Loucy (cell line): ENCODE measurements at regions not wholly inside any gene's neighbourhood (a gene's known extent, or its start where the extent isn't known, plus 50 kb on each side); places are given as distances from the start of the nearest gene placed in this dataset.
"Not testable (repeated sequence)": the region's sequence is repeated elsewhere in the genome, so short reads cannot be mapped to it uniquely, and the experiment has no call there.

ENCODE experiments used
- H2AFZ ChIP-seq: fragments of 200-600 bp; sonication (generic); 2 replicates; pipeline ENCODE4 v1.6.0; 2016; ENCODE audit warnings: antibody characterized with exemption, mild to moderate bottlenecking, low read length, moderate library complexity
- H3F3A ChIP-seq: fragments of 200-600 bp; 2 replicates; pipeline ENCODE4 v1.6.0; 2016; ENCODE audit warnings: antibody characterized with exemption, low read depth, mild to moderate bottlenecking
- H3K27me3 ChIP-seq: fragments of 200-600 bp; sonication (generic); 2 replicates; pipeline ENCODE4 v1.6.1; 2014; ENCODE audit warnings: low read length, mild to moderate bottlenecking; ENCODE audit not compliant: insufficient read depth, poor library complexity, severe bottlenecking
- H3K36me3 ChIP-seq: fragments of 200-600 bp; sonication (generic); 2 replicates; pipeline ENCODE4 v1.6.1; 2016; ENCODE audit warnings: low read length; ENCODE audit not compliant: insufficient read depth
- H3K4me1 ChIP-seq: fragments of 200-600 bp; sonication (generic); 2 replicates; pipeline ENCODE4 v1.5.1; 2014; ENCODE audit warnings: low read length, mild to moderate bottlenecking; ENCODE audit not compliant: insufficient read depth, poor library complexity, severe bottlenecking
- H3K4me2 ChIP-seq: fragments of 200-600 bp; sonication (generic); 2 replicates; pipeline ENCODE4 v1.6.0; 2014; ENCODE audit warnings: antibody characterized with exemption, low read length, low read depth, mild to moderate bottlenecking; ENCODE audit not compliant: poor library complexity, severe bottlenecking
- H3K4me3 ChIP-seq: fragments of 200-600 bp; sonication (generic); 2 replicates; pipeline ENCODE4 v1.5.1; 2014; ENCODE audit warnings: low read length, mild to moderate bottlenecking, mixed read lengths; ENCODE audit not compliant: poor library complexity, severe bottlenecking
- H3K79me2 ChIP-seq: fragments of 200-600 bp; sonication (generic); 2 replicates; pipeline ENCODE4 v1.6.1; 2014; ENCODE audit warnings: low read length; ENCODE audit not compliant: insufficient read depth
- H3K9ac ChIP-seq: fragments of 200-600 bp; sonication (generic); 2 replicates; pipeline ENCODE4 v1.6.0; 2014; ENCODE audit warnings: mild to moderate bottlenecking, low read depth, low read length, moderate library complexity; ENCODE audit not compliant: poor library complexity, severe bottlenecking
- H3K9me2 ChIP-seq: fragments of 200-600 bp; sonication (generic); replicated peaks from 2 replicates; pipeline ENCODE4 v1.6.1; 2016; ENCODE audit warnings: low read depth, low read length, mixed read lengths
- H3K9me3 ChIP-seq: fragments of 200-600 bp; sonication (generic); 2 replicates; pipeline ENCODE4 v1.6.1; 2014; ENCODE audit warnings: mild to moderate bottlenecking, antibody characterized with exemption, low read length, low read depth; ENCODE audit not compliant: insufficient read depth
- H4K20me1 ChIP-seq: fragments of 200-600 bp; sonication (generic); 2 replicates; pipeline ENCODE4 v1.6.0; 2014; ENCODE audit warnings: antibody characterized with exemption, low read length, mild to moderate bottlenecking; ENCODE audit not compliant: insufficient read depth, poor library complexity, severe bottlenecking
- EZH2phosphoT487 ChIP-seq: fragments of 200-600 bp; IDR thresholded peaks from 2 replicates; pipeline ENCODE4 v1.6.1; 2018; ENCODE audit warnings: antibody characterized with exemption, mild to moderate bottlenecking, moderate library complexity, borderline replicate concordance
- TF ChIP-seq, protein P1 (sequence below): fragments of 200-600 bp; sonication (generic); conservative IDR thresholded peaks from 2 replicates; pipeline ENCODE4 v1.5.1; 2014; ENCODE audit warnings: mild to moderate bottlenecking, antibody characterized with exemption, low read length

DNA sequence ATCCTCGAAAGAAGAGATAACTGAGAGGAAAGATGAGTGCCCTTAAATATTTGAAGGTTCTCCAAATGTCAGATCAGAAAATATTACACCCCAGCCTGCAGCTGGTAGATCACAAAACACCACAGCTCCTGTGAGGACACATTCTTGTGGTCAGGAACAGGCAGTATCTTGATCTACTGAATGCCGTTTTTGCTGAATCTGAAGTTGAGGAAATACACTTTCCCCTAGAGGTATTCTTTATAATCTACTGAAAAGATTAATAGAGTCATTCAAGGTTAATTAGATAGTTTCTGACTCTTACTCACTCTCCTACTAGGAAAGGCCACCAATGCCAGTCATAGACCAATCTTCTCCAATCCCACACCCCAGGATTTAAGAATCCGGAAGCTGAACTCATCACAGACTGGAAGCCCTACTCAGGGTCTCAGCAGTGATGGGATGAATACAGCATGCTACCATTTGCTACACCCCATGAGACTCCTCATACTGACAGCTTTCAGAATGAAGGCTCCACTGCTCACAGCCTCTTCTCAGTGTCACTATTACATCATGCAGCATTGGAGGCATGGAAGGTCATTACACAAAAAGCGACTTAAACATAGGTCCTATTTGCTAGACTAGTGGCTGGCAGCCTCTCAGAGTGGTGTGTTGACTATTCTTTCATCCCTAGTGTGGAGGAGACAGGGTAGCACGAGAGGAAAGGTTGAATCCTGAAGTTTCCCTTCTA lies 143.9 kb upstream of the SLC1A3 start:
- Histone ChIP-seq H2AFZ (no peak overlapping the region), H4K20me1 (no peaks in the 10 kb centered on the region), H3K79me2 (no peaks in the 10 kb centered on the region), H3K4me1 (peaks cover 26% of the 10 kb centered on the region), H3K9me3 (no peaks in the 10 kb centered on the region), H3F3A (no peaks in the 10 kb centered on the region), H3K36me3 (no peaks in the 10 kb centered on the region), H3K27me3 (no peaks in the 10 kb centered on the region), H3K9ac (no peak overlapping the region), H3K4me3 (no peak overlapping the region), H3K9me2 (no peaks in the 10 kb centered on the region), H3K4me2 (peak overlapping the region; percentile 11)
- TF ChIP-seq, protein P1, sequence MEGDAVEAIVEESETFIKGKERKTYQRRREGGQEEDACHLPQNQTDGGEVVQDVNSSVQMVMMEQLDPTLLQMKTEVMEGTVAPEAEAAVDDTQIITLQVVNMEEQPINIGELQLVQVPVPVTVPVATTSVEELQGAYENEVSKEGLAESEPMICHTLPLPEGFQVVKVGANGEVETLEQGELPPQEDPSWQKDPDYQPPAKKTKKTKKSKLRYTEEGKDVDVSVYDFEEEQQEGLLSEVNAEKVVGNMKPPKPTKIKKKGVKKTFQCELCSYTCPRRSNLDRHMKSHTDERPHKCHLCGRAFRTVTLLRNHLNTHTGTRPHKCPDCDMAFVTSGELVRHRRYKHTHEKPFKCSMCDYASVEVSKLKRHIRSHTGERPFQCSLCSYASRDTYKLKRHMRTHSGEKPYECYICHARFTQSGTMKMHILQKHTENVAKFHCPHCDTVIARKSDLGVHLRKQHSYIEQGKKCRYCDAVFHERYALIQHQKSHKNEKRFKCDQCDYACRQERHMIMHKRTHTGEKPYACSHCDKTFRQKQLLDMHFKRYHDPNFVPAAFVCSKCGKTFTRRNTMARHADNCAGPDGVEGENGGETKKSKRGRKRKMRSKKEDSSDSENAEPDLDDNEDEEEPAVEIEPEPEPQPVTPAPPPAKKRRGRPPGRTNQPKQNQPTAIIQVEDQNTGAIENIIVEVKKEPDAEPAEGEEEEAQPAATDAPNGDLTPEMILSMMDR = no peak
- no peak for TF ChIP-seq EZH2phosphoT487

DNA sequence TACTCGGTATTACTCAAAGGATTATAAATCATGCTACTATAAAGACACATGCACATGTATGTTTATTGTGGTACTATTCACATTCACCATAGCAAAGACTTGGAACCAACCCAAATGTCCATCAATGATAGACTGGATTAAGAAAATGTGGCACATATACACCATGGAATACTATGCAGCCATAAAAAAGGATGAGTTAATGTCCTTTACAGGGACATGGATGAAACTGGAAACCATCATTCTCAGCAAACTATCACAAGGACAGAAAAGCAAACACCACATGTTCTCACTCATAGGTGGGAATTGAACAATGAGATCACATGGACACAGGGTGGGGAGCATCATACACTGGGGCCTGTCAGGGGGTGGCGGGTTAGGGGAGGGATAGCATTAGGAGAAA lies 130.5 kb upstream of the SLC1A3 start:
- not testable (repeated sequence) for H3K36me3 ChIP-seq, H3K27me3 ChIP-seq, H3F3A ChIP-seq, H3K79me2 ChIP-seq, H2AFZ ChIP-seq, H3K4me2 ChIP-seq, H3K4me1 ChIP-seq, H3K9me3 ChIP-seq, H3K9ac ChIP-seq, H3K4me3 ChIP-seq, H4K20me1 ChIP-seq, H3K9me2 ChIP-seq

DNA sequence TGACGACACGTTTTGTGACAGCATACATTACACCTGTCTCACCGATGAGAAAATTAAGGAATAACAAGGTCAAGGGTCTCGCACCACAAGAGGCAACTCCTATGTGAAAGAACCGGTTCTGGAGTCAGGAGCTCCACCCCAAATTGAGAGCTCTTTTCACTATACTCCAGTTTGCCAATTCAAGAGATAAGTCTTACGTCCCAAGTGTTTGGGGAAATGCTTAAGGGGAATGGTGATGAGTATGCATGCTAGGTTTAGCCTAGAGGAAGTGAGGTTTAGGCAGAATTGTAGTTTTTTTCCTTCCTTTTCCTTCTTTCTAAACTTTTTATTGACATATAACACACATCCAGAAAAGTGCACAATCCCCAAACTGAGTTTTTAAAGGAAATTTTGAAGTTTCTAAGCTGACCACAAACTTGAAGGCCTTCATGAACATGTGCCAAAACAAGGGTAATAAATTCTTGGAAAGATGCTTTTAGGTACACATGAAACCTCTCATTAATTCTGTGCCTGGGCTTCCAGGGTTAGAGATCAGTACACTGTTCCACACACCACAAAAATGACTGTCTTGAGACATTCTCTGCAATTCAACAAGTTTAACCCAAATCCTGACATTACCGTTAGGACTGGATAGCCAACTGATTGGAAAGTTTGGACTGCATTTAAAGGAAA lies 127.6 kb upstream of the SLC1A3 start:
- H3K9ac ChIP-seq = no peak overlapping the region
- no peaks in the 10 kb centered on the region for H3K27me3 ChIP-seq
- H3K36me3 ChIP-seq = no peaks in the 10 kb centered on the region
- peaks cover 3% of the 10 kb centered on the region for H3K4me1 ChIP-seq
- H3K9me2 ChIP-seq = no peaks in the 10 kb centered on the region
- no peaks in the 10 kb centered on the region for H3F3A ChIP-seq
- H3K4me3 ChIP-seq = no peak overlapping the region
- no peak for TF ChIP-seq EZH2phosphoT487
- TF ChIP-seq, protein P1 = no peak
- no peaks in the 10 kb centered on the region for H3K79me2 ChIP-seq
- no peaks in the 10 kb centered on the region for H3K9me3 ChIP-seq
- no peaks in the 10 kb centered on the region for H4K20me1 ChIP-seq
- no peak overlapping the region for H2AFZ ChIP-seq
- H3K4me2 ChIP-seq = no peak overlapping the region
